CD4-positive, alpha-beta memory T cell (primary cell): ENCODE measurements at regions not wholly inside any gene's neighbourhood (a gene's known extent, or its start where the extent isn't known, plus 50 kb on each side); places are given as distances from the start of the nearest gene placed in this dataset.

Experiments
- CTCF ChIA-PET: fragments of 350-600 bp; sonication (Branson Sonifier 250); formaldehyde crosslinking; loops from one replicate; lab custom pipeline; 2021; ENCODE audit warnings: inconsistent platforms; ENCODE audit not compliant: partially characterized antibody; lab: Charles Lee
- POLR2A ChIA-PET: fragments of 350-600 bp; sonication (Branson Sonifier 250); formaldehyde crosslinking; loops from one replicate; lab custom pipeline; 2021; ENCODE audit not compliant: partially characterized antibody; lab: Charles Lee
- DNase-seq, 5 donors: peaks; one replicate each; pipeline versions ENCODE4 v3.0.0 to v3.0.0-alpha.2; 2020 to 2022; ENCODE audit warnings: mixed read lengths in 1 of 5
- H3K27ac ChIP-seq: one replicate; pipeline ENCODE4 v1.7.0; 2013; ENCODE audit warnings: low read depth, low read length
- H3K27me3 ChIP-seq: 2 replicates; pipeline ENCODE4 v1.7.0; 2013; ENCODE audit warnings: mild to moderate bottlenecking, low read length, moderate library complexity; ENCODE audit not compliant: insufficient read depth
- H3K36me3 ChIP-seq: 2 replicates; pipeline ENCODE4 v1.7.0; 2013; ENCODE audit warnings: mild to moderate bottlenecking, low read length, moderate library complexity; ENCODE audit not compliant: insufficient read depth
- H3K4me1 ChIP-seq: 2 replicates; pipeline ENCODE4 v1.7.0; 2013; ENCODE audit warnings: mild to moderate bottlenecking, low read length, moderate library complexity; ENCODE audit not compliant: insufficient read depth
- H3K4me3 ChIP-seq, 2 donors: one replicate each; pipeline ENCODE4 v1.7.0; 2013; ENCODE audit warnings: low read length in 2 of 2, mild to moderate bottlenecking in 1 of 2
- H3K9me3 ChIP-seq, 2 donors: one replicate each; pipeline ENCODE4 v1.7.0; 2013; ENCODE audit warnings: low read length in 2 of 2, control low read depth in 1 of 2; ENCODE audit not compliant: control insufficient read depth in 1 of 2
- H3K27ac Mint-ChIP-seq, 7 donors: one replicate each; pipeline ENCODE4 v1.8.0; 2020 to 2021; ENCODE audit warnings: mixed read lengths in 7 of 7, mild to moderate bottlenecking in 6 of 7, inconsistent platforms in 3 of 7, moderate library complexity in 3 of 7
- H3K27me3 Mint-ChIP-seq, 2 donors: one replicate each; pipeline ENCODE4 v1.8.0; 2020 to 2021; ENCODE audit warnings: mixed read lengths in 2 of 2
- H3K36me3 Mint-ChIP-seq, 2 donors: one replicate each; pipeline ENCODE4 v1.8.0; 2020 to 2021; ENCODE audit warnings: mixed read lengths in 2 of 2, inconsistent platforms in 1 of 2, mild to moderate bottlenecking in 1 of 2
- H3K4me1 Mint-ChIP-seq, 4 donors: one replicate each; pipeline ENCODE4 v1.8.0; 2020 to 2021; ENCODE audit warnings: mixed read lengths in 4 of 4, mild to moderate bottlenecking in 1 of 4
- H3K4me3 Mint-ChIP-seq, 8 donors: one replicate each; pipeline ENCODE4 v1.8.0; 2020 to 2021; ENCODE audit warnings: mixed read lengths in 8 of 8, mild to moderate bottlenecking in 7 of 8, moderate library complexity in 6 of 8, inconsistent platforms in 3 of 8
- H3K9me3 Mint-ChIP-seq, 8 donors: one replicate each; pipeline ENCODE4 v1.8.0; 2020 to 2021; ENCODE audit warnings: mixed read lengths in 8 of 8, mild to moderate bottlenecking in 5 of 8, inconsistent platforms in 3 of 8, moderate library complexity in 1 of 8
- intact Hi-C: fragments of 100-400 bp; cut with micrococcal nuclease; formaldehyde crosslinking; loops from one replicate; pipeline ENCODE4 v1.15.1; 2023

- Mint-ChIP-seq H3K4me1 (no peaks in the 10 kb centered on the region), H3K9me3 (peaks cover 0 to 4% (median 0%) of the 10 kb centered on the region in 8 donors), H3K27me3 (peaks cover 14 to 19% of the 10 kb centered on the region in 2 donors), H3K36me3 (no peaks in the 10 kb centered on the region), H3K4me3 (no peak overlapping the region), H3K27ac (no peak overlapping the region)
- no peak overlapping the region for H3K4me3 ChIP-seq
- H3K27ac ChIP-seq: no peak overlapping the region
- intact Hi-C loops: no loop called here
- H3K36me3 ChIP-seq: no peaks in the 10 kb centered on the region
- ChIA-PET POLR2A (no interaction called here), CTCF (interaction anchor here (0.5 kb wide), 1 partner anchor 363 kb away, joined by 3 read pairs; no protein-coding TSS in a partner anchor)
- no peak for DNase-seq
- H3K27me3 ChIP-seq: no peaks in the 10 kb centered on the region
- no peaks in the 10 kb centered on the region for H3K4me1 ChIP-seq
- no peaks in the 10 kb centered on the region for H3K9me3 ChIP-seq
These were observed 196.3 kb upstream of the TPM1 start for GRCh38 chr15:62846131-62846804.

- peaks cover 11 to 15% of the 10 kb centered on the region in 2 donors for H3K27me3 Mint-ChIP-seq
- intact Hi-C loops: no loop called here
These were observed 195.6 kb upstream of the TPM1 start for GRCh38 chr15:62846805-62847495.

GRCh38 chr15:62847900-62848489 lies 194.6 kb upstream of the TPM1 start:
- Mint-ChIP-seq H3K4me1 (no peaks in the 10 kb centered on the region), H3K4me3 (no peak overlapping the region), H3K9me3 (peaks cover 0 to 4% (median 0%) of the 10 kb centered on the region in 8 donors), H3K27me3 (peaks cover 12 to 15% of the 10 kb centered on the region in 2 donors), H3K27ac (no peak overlapping the region), H3K36me3 (no peaks in the 10 kb centered on the region)
- intact Hi-C loops: loop anchor here (1.0 kb wide), 1 partner anchor 245 kb away; no protein-coding TSS in a partner anchor
- DNase-seq: peak in 4 of 5 donors; percentile 2 to 20 (median 10)
- no peaks in the 10 kb centered on the region for H3K36me3 ChIP-seq
- no peaks in the 10 kb centered on the region for H3K27me3 ChIP-seq
- ChIA-PET POLR2A (no interaction called here), CTCF (interaction anchor here (1.5 kb wide), 1 partner anchor 247 kb away, joined by 4 read pairs; no protein-coding TSS in a partner anchor)
- no peak overlapping the region for H3K27ac ChIP-seq
- no peaks in the 10 kb centered on the region for H3K4me1 ChIP-seq
- no peak overlapping the region for H3K4me3 ChIP-seq
- H3K9me3 ChIP-seq: no peaks in the 10 kb centered on the region

More at GRCh38 chr15:62846805-62847495, 195.6 kb upstream of the TPM1 start:
- no peaks in the 10 kb centered on the region for H3K4me1 Mint-ChIP-seq
- no peak overlapping the region for H3K4me3 Mint-ChIP-seq
- no peak for DNase-seq
- Histone ChIP-seq H3K36me3 (no peaks in the 10 kb centered on the region), H3K27me3 (no peaks in the 10 kb centered on the region), H3K4me1 (no peaks in the 10 kb centered on the region), H3K9me3 (no peaks in the 10 kb centered on the region), H3K27ac (no peak overlapping the region), H3K4me3 (no peak overlapping the region)
- ChIA-PET CTCF (interaction anchor here (0.5 to 1.5 kb wide), 2 partner anchors 248 to 362 kb away, joined by 3 to 4 read pairs; no protein-coding TSS in a partner anchor), POLR2A (no interaction called here)
- no peaks in the 10 kb centered on the region for H3K36me3 Mint-ChIP-seq
- H3K27ac Mint-ChIP-seq: no peak overlapping the region
- peaks cover 0 to 4% (median 0%) of the 10 kb centered on the region in 8 donors for H3K9me3 Mint-ChIP-seq

- no peaks in the 10 kb centered on the region for H3K36me3 Mint-ChIP-seq
- H3K9me3 ChIP-seq: no peaks in the 10 kb centered on the region
- H3K4me1 ChIP-seq: no peaks in the 10 kb centered on the region
- no peaks in the 10 kb centered on the region for H3K4me1 Mint-ChIP-seq
- peaks cover 0 to 4% (median 0%) of the 10 kb centered on the region in 8 donors for H3K9me3 Mint-ChIP-seq
- H3K4me3 ChIP-seq: no peak overlapping the region
- intact Hi-C loops: loop anchor here (1.0 kb wide), 1 partner anchor 245 kb away; no protein-coding TSS in a partner anchor
- peaks cover 12 to 16% of the 10 kb centered on the region in 2 donors for H3K27me3 Mint-ChIP-seq
- DNase-seq: no peak
- H3K27me3 ChIP-seq: no peaks in the 10 kb centered on the region
- H3K36me3 ChIP-seq: no peaks in the 10 kb centered on the region
- no peak overlapping the region for H3K27ac ChIP-seq
- H3K27ac Mint-ChIP-seq: no peak overlapping the region
- POLR2A ChIA-PET: no interaction called here
- CTCF ChIA-PET: no interaction called here
- H3K4me3 Mint-ChIP-seq: no peak overlapping the region
These were observed 193.9 kb upstream of the TPM1 start for GRCh38 chr15:62848632-62849050.

- Histone ChIP-seq H3K4me1 (no peaks in the 10 kb centered on the region), H3K9me3 (no peaks in the 10 kb centered on the region), H3K36me3 (no peaks in the 10 kb centered on the region), H3K27me3 (no peaks in the 10 kb centered on the region), H3K27ac (no peak overlapping the region), H3K4me3 (no peak overlapping the region)
- Mint-ChIP-seq H3K9me3 (peaks cover 0 to 4% (median 0%) of the 10 kb centered on the region in 8 donors), H3K4me3 (no peak overlapping the region), H3K36me3 (no peaks in the 10 kb centered on the region), H3K27ac (no peak overlapping the region), H3K4me1 (no peaks in the 10 kb centered on the region), H3K27me3 (peaks cover 12 to 14% of the 10 kb centered on the region in 2 donors)
- DNase-seq: no peak
- ChIA-PET POLR2A (no interaction called here), CTCF (no interaction called here)
- intact Hi-C loops: no loop called here
These were observed 193.0 kb upstream of the TPM1 start for GRCh38 chr15:62849316-62850106.

- Histone ChIP-seq H3K4me1 (no peaks in the 10 kb centered on the region), H3K36me3 (no peaks in the 10 kb centered on the region), H3K27me3 (no peaks in the 10 kb centered on the region), H3K27ac (no peak overlapping the region), H3K9me3 (no peaks in the 10 kb centered on the region), H3K4me3 (no peak overlapping the region)
- Mint-ChIP-seq H3K27me3 (peaks cover 12 to 16% of the 10 kb centered on the region in 2 donors), H3K9me3 (peaks cover 0 to 4% (median 0%) of the 10 kb centered on the region in 8 donors), H3K36me3 (no peaks in the 10 kb centered on the region), H3K4me3 (no peak overlapping the region), H3K27ac (no peak overlapping the region), H3K4me1 (no peaks in the 10 kb centered on the region)
- POLR2A ChIA-PET: no interaction called here
- intact Hi-C loops: no loop called here
- DNase-seq: no peak
- CTCF ChIA-PET: no interaction called here
These were observed 192.2 kb upstream of the TPM1 start for GRCh38 chr15:62850318-62850717.
